IMR-90 (cell line): ENCODE measurements at regions not wholly inside any gene's neighbourhood (a gene's known extent, or its start where the extent isn't known, plus 50 kb on each side); places are given as distances from the start of the nearest gene placed in this dataset.

Experiments
- ATAC-seq: fragments of 200-7000 bp; cut with Tn5 transposase; 2 replicates; pipeline ENCODE4 v1.9.1; 2020; ENCODE audit warnings: low read depth, mild to moderate bottlenecking, moderate library complexity
- BruUV-seq: library from RNA; stranded (reverse); fragments of 400-500 nt; replicated peaks from 2 replicates; lab custom pipeline; 2021; lab: Mats Ljungman, UMichigan
- CTCF ChIA-PET: fragments of 300-600 bp; formaldehyde crosslinking; extraction: SDS; loops from one replicate; lab custom pipeline; 2021; ENCODE audit warnings: antibody characterized with exemption; lab: Yijun Ruan, JAX
- POLR2A ChIA-PET: fragments of 300-600 bp; sonication (Branson Sonifier 250); formaldehyde crosslinking; loops from one replicate; lab custom pipeline; 2022; ENCODE audit warnings: antibody characterized with exemption; ENCODE audit not compliant: unreplicated experiment; lab: Charles Lee
- DNase-seq: peaks from one replicate; pipeline ENCODE4 v3.0.0; 2013
- H2AFZ ChIP-seq: replicated peaks from 2 replicates; pipeline ENCODE3; 2013; ENCODE audit warnings: low read length, mild to moderate bottlenecking; ENCODE audit not compliant: poor library complexity
- H2AK5ac ChIP-seq: 2 replicates; pipeline ENCODE4 v1.6.1; 2013; ENCODE audit warnings: low read depth, low read length, inconsistent platforms
- H2AK9ac ChIP-seq: replicated peaks from 2 replicates; pipeline ENCODE3; 2013; ENCODE audit warnings: mild to moderate bottlenecking, low read depth, low read length, moderate library complexity; ENCODE audit not compliant: poor library complexity
- H2BK120ac ChIP-seq: 2 replicates; pipeline ENCODE4 v1.6.1; 2013; ENCODE audit warnings: low read depth, low read length, inconsistent platforms
- H2BK15ac ChIP-seq: 3 replicates; pipeline ENCODE4 v1.6.1; 2013; ENCODE audit warnings: low read depth, low read length, inconsistent platforms
- H2BK20ac ChIP-seq: 2 replicates; pipeline ENCODE4 v1.6.1; 2013; ENCODE audit warnings: low read depth, mild to moderate bottlenecking, inconsistent platforms, low read length, moderate library complexity
- H2BK5ac ChIP-seq: 2 replicates; pipeline ENCODE4 v1.6.1; 2013; ENCODE audit warnings: mild to moderate bottlenecking, low read depth, low read length, inconsistent platforms; ENCODE audit not compliant: poor library complexity, severe bottlenecking
- H3K14ac ChIP-seq: replicated peaks from 2 replicates; pipeline ENCODE4 v1.6.1; 2013; ENCODE audit warnings: low read depth, low read length, inconsistent platforms
- H3K18ac ChIP-seq: 2 replicates; pipeline ENCODE4 v1.6.1; 2013; ENCODE audit warnings: low read depth, low read length, control low read depth
- H3K23ac ChIP-seq: 2 replicates; pipeline ENCODE4 v1.6.1; 2013; ENCODE audit warnings: low read depth, low read length, inconsistent platforms
- H3K27ac ChIP-seq: 2 replicates; pipeline ENCODE4 v1.5.1; 2013; ENCODE audit warnings: mild to moderate bottlenecking, control low read depth, low read length; ENCODE audit not compliant: insufficient read depth
- H3K27me3 ChIP-seq: 2 replicates; pipeline ENCODE4 v1.6.1; 2013; ENCODE audit warnings: low read length; ENCODE audit not compliant: control insufficient read depth, insufficient read depth
- H3K36me3 ChIP-seq: 2 replicates; pipeline ENCODE4 v1.6.1; 2013; ENCODE audit warnings: low read length, mixed read lengths; ENCODE audit not compliant: control insufficient read depth, insufficient read depth
- H3K4ac ChIP-seq: 2 replicates; pipeline ENCODE4 v1.6.1; 2013; ENCODE audit warnings: low read depth, low read length, inconsistent platforms
- H3K4me1 ChIP-seq: 2 replicates; pipeline ENCODE4 v1.6.1; 2013; ENCODE audit warnings: low read length, mixed read lengths; ENCODE audit not compliant: control insufficient read depth, insufficient read depth
- H3K4me2 ChIP-seq: 2 replicates; pipeline ENCODE4 v1.6.1; 2013; ENCODE audit warnings: low read depth, mild to moderate bottlenecking, control low read depth, low read length, moderate library complexity
- H3K4me3 ChIP-seq: 2 replicates; pipeline ENCODE4 v1.5.1; 2013; ENCODE audit warnings: low read depth, mild to moderate bottlenecking, control low read depth, low read length, moderate library complexity; ENCODE audit not compliant: insufficient read depth
- H3K56ac ChIP-seq: 2 replicates; pipeline ENCODE4 v1.6.1; 2013; ENCODE audit warnings: low read length, inconsistent platforms; ENCODE audit not compliant: insufficient read depth; ENCODE audit errors: extremely low read depth
- H3K79me1 ChIP-seq, 2 experiments: 2 replicates each; pipeline ENCODE4 v1.6.1; 2013; ENCODE audit warnings: low read length in 2 of 2, inconsistent platforms in 1 of 2, low read depth in 1 of 2
- H3K9ac ChIP-seq: 2 replicates; pipeline ENCODE4 v1.6.1; 2013; ENCODE audit warnings: low read depth, low read length, control low read depth
- H3K9me1 ChIP-seq: 2 replicates; pipeline ENCODE4 v1.6.1; 2013; ENCODE audit warnings: low read length, inconsistent platforms; ENCODE audit not compliant: insufficient read depth
- H3K9me3 ChIP-seq: 2 replicates; pipeline ENCODE4 v1.6.1; 2013; ENCODE audit warnings: low read length; ENCODE audit not compliant: control insufficient read depth, insufficient read depth
- H4K20me1 ChIP-seq: 2 replicates; pipeline ENCODE4 v1.6.1; 2013; ENCODE audit warnings: low read length, inconsistent platforms; ENCODE audit not compliant: insufficient read depth
- H4K5ac ChIP-seq: 2 replicates; pipeline ENCODE4 v1.6.1; 2013; ENCODE audit warnings: mild to moderate bottlenecking, low read depth, low read length, control low read depth
- H4K8ac ChIP-seq, 2 experiments: 2 replicates each; pipeline ENCODE4 v1.6.1; 2013; ENCODE audit warnings: low read depth in 2 of 2, low read length in 2 of 2, control low read depth in 1 of 2, inconsistent platforms in 1 of 2
- H4K91ac ChIP-seq: 2 replicates; pipeline ENCODE4 v1.6.1; 2013; ENCODE audit warnings: low read depth, low read length, inconsistent platforms; ENCODE audit not compliant: insufficient read depth
- BHLHE40 ChIP-seq: fragments of 150-350 bp; IDR thresholded peaks from 2 replicates; pipeline ENCODE4 v1.6.1; 2016; ENCODE audit warnings: mild to moderate bottlenecking, low read depth, low read length
- CEBPB ChIP-seq: IDR thresholded peaks from 2 replicates; pipeline ENCODE4 v1.6.1; 2012; ENCODE audit warnings: low read depth, low read length, improper control_type of control experiment
- CHD1 ChIP-seq: IDR thresholded peaks from 2 replicates; pipeline ENCODE4 v1.6.1; 2012; ENCODE audit warnings: low read depth, low read length, improper control_type of control experiment
- CTCF ChIP-seq: conservative IDR thresholded peaks from 2 replicates; pipeline ENCODE4 v1.5.1; 2012; ENCODE audit warnings: mild to moderate bottlenecking, low read depth, low read length, improper control_type of control experiment
- FOS ChIP-seq: fragments of 150-350 bp; IDR thresholded peaks from 2 replicates; pipeline ENCODE4 v1.6.1; 2016; ENCODE audit warnings: low read depth, low read length
- MAFK ChIP-seq: IDR thresholded peaks from 2 replicates; pipeline ENCODE4 v1.6.1; 2012; ENCODE audit warnings: low read depth, low read length, improper control_type of control experiment
- MAZ ChIP-seq: IDR thresholded peaks from 2 replicates; pipeline ENCODE4 v1.6.1; 2012; ENCODE audit warnings: low read depth, mild to moderate bottlenecking, low read length, improper control_type of control experiment, moderate library complexity, borderline replicate concordance
- MXI1 ChIP-seq: IDR thresholded peaks from 2 replicates; pipeline ENCODE4 v1.6.1; 2012; ENCODE audit warnings: low read depth, mild to moderate bottlenecking, low read length, moderate library complexity, borderline replicate concordance
- NFE2L2 ChIP-seq: fragments of 150-350 bp; IDR thresholded peaks from 2 replicates; pipeline ENCODE4 v1.6.1; 2016; ENCODE audit warnings: low read depth, mild to moderate bottlenecking, low read length
- POLR2A ChIP-seq: IDR thresholded peaks from 2 replicates; pipeline ENCODE4 v1.6.1; 2012; ENCODE audit warnings: mild to moderate bottlenecking, low read depth, low read length
- RAD21 ChIP-seq: IDR thresholded peaks from 2 replicates; pipeline ENCODE4 v1.6.1; 2012; ENCODE audit warnings: low read length, improper control_type of control experiment
- RCOR1 ChIP-seq: IDR thresholded peaks from 2 replicates; pipeline ENCODE4 v1.6.1; 2012; ENCODE audit warnings: mild to moderate bottlenecking, low read length, improper control_type of control experiment; ENCODE audit not compliant: insufficient replicate concordance
- RFX5 ChIP-seq: IDR thresholded peaks from 2 replicates; pipeline ENCODE4 v1.8.0; 2012; ENCODE audit warnings: low read depth, mild to moderate bottlenecking, low read length, moderate library complexity
- SMC3 ChIP-seq: fragments of 150-350 bp; IDR thresholded peaks from 2 replicates; pipeline ENCODE4 v1.6.1; 2016; ENCODE audit warnings: low read depth, mild to moderate bottlenecking, antibody characterized with exemption, low read length, moderate library complexity
- USF2 ChIP-seq: fragments of 150-350 bp; IDR thresholded peaks from 2 replicates; pipeline ENCODE4 v1.6.1; 2017; ENCODE audit warnings: mild to moderate bottlenecking, antibody characterized with exemption, low read length, low read depth
- WGBS, 2 experiments: methylation state at CpG; one replicate each; pipeline versions ENCODE4 v1.1.5 to v1.1.7; 2013; ENCODE audit warnings: missing lambda C conversion rate in 2 of 2; ENCODE audit not compliant: insufficient read length in 1 of 2; ENCODE audit errors: extremely low coverage in 2 of 2; 5-methylcytosine and 5-hydroxymethylcytosine counted together
- dilution Hi-C: fragments of 300-500 bp; cut with HindIII; formaldehyde crosslinking; loops from one replicate; pipeline ENCODE4 v1.14.3; 2018; ENCODE audit warnings: low sequenced_read_pairs; ENCODE audit not compliant: unreplicated experiment
- in situ Hi-C: fragments of 300-500 bp; cut with MboI; formaldehyde crosslinking; loops from 3 replicates; pipeline ENCODE4 v1.14.3; 2019; ENCODE audit warnings: low sequenced_read_pairs, inconsistent platforms, mixed read lengths
- intact Hi-C: fragments of 100-400 bp; cut with micrococcal nuclease; formaldehyde crosslinking; loops from 2 replicates; pipeline ENCODE4 v1.10.0; 2022
- TF ChIP-seq, protein P1 (sequence below): fragments of 150-350 bp; IDR thresholded peaks from 2 replicates; pipeline ENCODE4 v1.6.1; 2016; ENCODE audit warnings: low read depth, mild to moderate bottlenecking, low read length, moderate library complexity, borderline replicate concordance

DNA sequence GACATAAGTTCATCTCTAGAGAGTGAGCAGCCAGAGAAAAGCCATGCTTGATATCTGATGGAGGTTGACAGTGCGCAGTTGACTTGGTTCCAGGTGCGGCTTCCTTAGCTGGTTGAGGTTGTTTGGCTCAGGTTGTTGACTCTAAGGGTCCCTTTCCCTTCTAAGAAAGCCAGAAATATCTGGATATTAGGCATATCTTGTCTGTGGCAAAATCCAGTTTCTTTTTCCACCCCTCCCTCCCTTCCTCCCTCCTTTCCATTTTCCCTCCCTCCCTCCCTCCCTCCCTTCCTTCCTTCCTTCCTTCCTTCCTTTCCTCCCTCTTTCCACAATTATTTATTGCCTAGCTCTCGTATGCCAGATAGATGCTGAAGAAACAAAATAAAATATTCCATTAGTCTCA lies 82.6 kb upstream of the TNP1 start:
- no peak overlapping the region for H3K14ac ChIP-seq
- H3K56ac ChIP-seq, result no peak overlapping the region
- H2AK9ac ChIP-seq, result no peak overlapping the region
- in situ Hi-C loops (no loop called here), dilution Hi-C loops (no loop called here), intact Hi-C loops (no loop called here)
- no peak overlapping the region for H2BK5ac ChIP-seq
- no peak overlapping the region for H4K5ac ChIP-seq
- H2AK5ac ChIP-seq, result no peak overlapping the region
- no CpG with 5 or more reads among the region's 3 CpGs for WGBS, 2 experiments
- H3K9me3 ChIP-seq, result no peaks in the 10 kb centered on the region
- no peak overlapping the region for H2BK15ac ChIP-seq
- H3K27ac ChIP-seq, result no peak overlapping the region
- TF ChIP-seq CHD1 (no peak), RCOR1 (no peak), MXI1 (no peak), MAZ (no peak), MAFK (no peak), NFE2L2 (no peak), SMC3 (no peak), USF2 (no peak), RFX5 (no peak), BHLHE40 (no peak), RAD21 (no peak), CEBPB (no peak), CTCF (no peak), POLR2A (no peak), FOS (no peak)
- TF ChIP-seq, protein P1, sequence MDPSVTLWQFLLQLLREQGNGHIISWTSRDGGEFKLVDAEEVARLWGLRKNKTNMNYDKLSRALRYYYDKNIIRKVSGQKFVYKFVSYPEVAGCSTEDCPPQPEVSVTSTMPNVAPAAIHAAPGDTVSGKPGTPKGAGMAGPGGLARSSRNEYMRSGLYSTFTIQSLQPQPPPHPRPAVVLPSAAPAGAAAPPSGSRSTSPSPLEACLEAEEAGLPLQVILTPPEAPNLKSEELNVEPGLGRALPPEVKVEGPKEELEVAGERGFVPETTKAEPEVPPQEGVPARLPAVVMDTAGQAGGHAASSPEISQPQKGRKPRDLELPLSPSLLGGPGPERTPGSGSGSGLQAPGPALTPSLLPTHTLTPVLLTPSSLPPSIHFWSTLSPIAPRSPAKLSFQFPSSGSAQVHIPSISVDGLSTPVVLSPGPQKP, result no peak
- no peak overlapping the region for H3K18ac ChIP-seq
- no peak overlapping the region for H2BK20ac ChIP-seq
- no peak overlapping the region for H4K8ac ChIP-seq
- H3K27me3 ChIP-seq, result no peaks in the 10 kb centered on the region; the same call in 1 of the 2 replicates
- no peaks in the 10 kb centered on the region for H4K20me1 ChIP-seq
- H3K36me3 ChIP-seq, result no peaks in the 10 kb centered on the region
- H3K4me1 ChIP-seq, result no peaks in the 10 kb centered on the region
- ChIA-PET CTCF (no interaction called here), POLR2A (no interaction called here)
- no TSS peak for BruUV-seq
- H4K91ac ChIP-seq, result no peak overlapping the region
- no peak overlapping the region for H3K23ac ChIP-seq
- H2AFZ ChIP-seq, result no peak overlapping the region
- no peak overlapping the region for H2BK120ac ChIP-seq
- no peaks in the 10 kb centered on the region for H3K79me1 ChIP-seq
- H3K4ac ChIP-seq, result no peak overlapping the region
- no peak overlapping the region for H3K4me2 ChIP-seq
- ATAC-seq (no peak), DNase-seq (no peak)
- no peaks in the 10 kb centered on the region for H3K9me1 ChIP-seq
- H3K4me3 ChIP-seq, result no peak overlapping the region
- H3K9ac ChIP-seq, result no peak overlapping the region
